Breast epithelium (tissue), 4 donors: ENCODE measurements at regions not wholly inside any gene's neighbourhood (a gene's known extent, or its start where the extent isn't known, plus 50 kb on each side); places are given as distances from the start of the nearest gene placed in this dataset.

Source experiments
- DNase-seq, 2 donors: peaks; one replicate each; pipeline ENCODE4 v3.0.0-alpha.2; 2019; ENCODE audit warnings: low spot score in 2 of 2
- H3K27ac ChIP-seq, 2 donors: fragments of 200-600 bp; sonication (generic) in 1 of 2; one replicate each; pipeline ENCODE4 v1.5.1; 2016 to 2019; ENCODE audit warnings: mild to moderate bottlenecking in 1 of 2
- H3K27me3 ChIP-seq, 2 donors: fragments of 200-600 bp; sonication (generic) in 1 of 2; one replicate each; pipeline versions ENCODE4 v1.5.1 to v1.6.0; 2017 to 2019; ENCODE audit warnings: control low read depth in 1 of 2, mild to moderate bottlenecking in 1 of 2
- H3K36me3 ChIP-seq: fragments of 200-600 bp; one replicate; pipeline ENCODE4 v1.5.1; 2019
- H3K4me1 ChIP-seq, 2 donors: fragments of 200-600 bp; sonication (generic); one replicate each; pipeline ENCODE4 v1.5.1; 2016 to 2019; ENCODE audit warnings: control low read depth in 1 of 2
- H3K4me3 ChIP-seq, 3 donors: fragments of 200-600 bp; sonication (generic); 1 replicate in 2 of 3; 2 replicates in 1 of 3; pipeline ENCODE4 v1.5.1; 2016 to 2019; ENCODE audit warnings: mild to moderate bottlenecking in 3 of 3, moderate library complexity in 2 of 3
- H3K9me3 ChIP-seq, 2 donors: fragments of 200-600 bp; sonication (generic) in 1 of 2; one replicate each; pipeline ENCODE4 v1.5.1; 2016 to 2019; ENCODE audit warnings: control low read depth in 1 of 2
- POLR2A ChIP-seq: fragments of 450-650 bp; IDR thresholded peaks from one replicate; pipeline ENCODE4 v1.6.1; 2016; ENCODE audit warnings: antibody characterized with exemption, mild to moderate bottlenecking, moderate library complexity
- POLR2AphosphoS5 ChIP-seq, 3 donors: sonication (generic); formaldehyde crosslinking; IDR thresholded peaks; one replicate each; pipeline ENCODE4 v1.6.1; 2017; ENCODE audit warnings: antibody characterized with exemption in 3 of 3
- intact Hi-C: fragments of 100-400 bp; cut with DNase I; formaldehyde crosslinking; loops from one replicate; pipeline ENCODE4 v1.15.1; 2023; ENCODE audit warnings: low total_unique reads
- TF ChIP-seq, protein P1 (sequence below), 3 donors: fragments of 450-650 bp; IDR thresholded peaks; one replicate each; pipeline ENCODE4 v1.5.1; 2016 to 2017; ENCODE audit warnings: antibody characterized with exemption in 3 of 3, mild to moderate bottlenecking in 3 of 3, moderate library complexity in 3 of 3

DNA sequence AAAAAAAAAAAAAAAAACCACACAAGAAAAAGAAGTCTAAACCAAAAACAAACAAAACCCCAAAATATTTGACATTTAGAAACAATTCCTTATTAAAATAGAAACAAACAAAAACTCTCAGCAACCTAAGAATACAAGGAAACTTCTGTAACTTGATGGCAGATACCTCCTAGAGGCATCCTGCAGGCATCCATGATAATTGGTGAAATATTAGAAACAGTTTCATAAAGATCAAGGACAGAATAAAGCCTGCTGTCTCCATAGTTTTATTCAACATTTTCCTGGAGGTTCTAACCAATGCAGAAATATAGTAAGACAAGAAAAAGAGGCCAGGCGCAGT lies 63.0 kb upstream of the TRPM1 start:
- Histone ChIP-seq H3K27ac (no peak overlapping the region), H3K36me3 (no peaks in the 10 kb centered on the region), H3K9me3 (no peaks in the 10 kb centered on the region), H3K4me1 (no peaks in the 10 kb centered on the region), H3K4me3 (no peak overlapping the region), H3K27me3 (no peaks in the 10 kb centered on the region)
- no peak for DNase-seq
- intact Hi-C loops, result no loop called here
- no peak for TF ChIP-seq POLR2A
- TF ChIP-seq, protein P1, sequence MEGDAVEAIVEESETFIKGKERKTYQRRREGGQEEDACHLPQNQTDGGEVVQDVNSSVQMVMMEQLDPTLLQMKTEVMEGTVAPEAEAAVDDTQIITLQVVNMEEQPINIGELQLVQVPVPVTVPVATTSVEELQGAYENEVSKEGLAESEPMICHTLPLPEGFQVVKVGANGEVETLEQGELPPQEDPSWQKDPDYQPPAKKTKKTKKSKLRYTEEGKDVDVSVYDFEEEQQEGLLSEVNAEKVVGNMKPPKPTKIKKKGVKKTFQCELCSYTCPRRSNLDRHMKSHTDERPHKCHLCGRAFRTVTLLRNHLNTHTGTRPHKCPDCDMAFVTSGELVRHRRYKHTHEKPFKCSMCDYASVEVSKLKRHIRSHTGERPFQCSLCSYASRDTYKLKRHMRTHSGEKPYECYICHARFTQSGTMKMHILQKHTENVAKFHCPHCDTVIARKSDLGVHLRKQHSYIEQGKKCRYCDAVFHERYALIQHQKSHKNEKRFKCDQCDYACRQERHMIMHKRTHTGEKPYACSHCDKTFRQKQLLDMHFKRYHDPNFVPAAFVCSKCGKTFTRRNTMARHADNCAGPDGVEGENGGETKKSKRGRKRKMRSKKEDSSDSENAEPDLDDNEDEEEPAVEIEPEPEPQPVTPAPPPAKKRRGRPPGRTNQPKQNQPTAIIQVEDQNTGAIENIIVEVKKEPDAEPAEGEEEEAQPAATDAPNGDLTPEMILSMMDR (IDR thresholded peaks at IDR 0.05), result no peak
- TF ChIP-seq POLR2AphosphoS5 (IDR thresholded peaks at IDR 0.05), result no peak

DNA sequence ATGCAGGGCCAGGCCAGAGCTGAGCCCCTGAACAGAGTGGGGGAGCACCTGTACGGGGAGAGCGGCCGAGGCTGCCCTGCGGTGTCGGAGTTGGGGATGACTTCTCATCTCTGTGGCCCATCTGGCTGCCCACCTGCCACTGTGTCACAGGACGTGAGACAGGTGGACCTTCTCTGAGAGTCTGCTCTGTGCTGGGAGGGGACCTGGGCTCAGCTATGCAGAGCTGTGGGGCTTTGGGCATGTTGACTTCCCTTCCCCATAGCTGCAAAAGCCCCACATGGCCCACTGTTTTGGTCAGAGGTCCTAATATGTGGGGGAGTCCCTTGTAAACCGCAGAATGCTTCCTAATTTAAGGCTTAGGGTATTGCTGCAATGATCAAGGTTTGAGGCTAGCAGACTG lies 68.0 kb upstream of the TRPM1 start:
- no peaks in the 10 kb centered on the region for H3K4me1 ChIP-seq
- TF ChIP-seq POLR2AphosphoS5 (IDR thresholded peaks at IDR 0.05), result no peak
- TF ChIP-seq, protein P1 (IDR thresholded peaks at IDR 0.05), result no peak
- no peak for TF ChIP-seq POLR2A
- no peaks in the 10 kb centered on the region for H3K27me3 ChIP-seq
- H3K9me3 ChIP-seq, result no peaks in the 10 kb centered on the region
- no peak for DNase-seq
- intact Hi-C loops, result no loop called here
- no peaks in the 10 kb centered on the region for H3K36me3 ChIP-seq
- H3K27ac ChIP-seq, result no peak overlapping the region
- H3K4me3 ChIP-seq, result no peak overlapping the region

DNA sequence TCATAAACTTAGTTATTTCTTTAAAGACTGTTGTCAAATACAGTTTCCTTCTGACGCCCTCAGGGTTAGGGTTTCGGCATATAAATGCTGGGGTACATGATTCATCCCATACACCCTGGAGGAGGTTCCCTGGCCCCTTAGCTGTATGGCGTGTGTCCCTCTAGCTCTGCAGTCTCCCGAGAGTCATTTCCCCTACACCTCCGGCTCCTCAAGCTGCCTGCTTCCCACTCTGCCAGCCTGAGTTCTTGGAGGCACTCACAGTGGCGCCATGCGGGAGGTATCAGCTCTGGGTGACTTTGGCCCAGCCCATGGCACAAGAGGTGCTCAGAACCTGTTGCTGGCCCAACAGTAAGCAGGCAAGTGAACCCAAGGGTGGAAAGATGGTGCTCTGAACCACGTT lies 70.2 kb upstream of the TRPM1 start:
- no peaks in the 10 kb centered on the region for H3K36me3 ChIP-seq
- H3K4me3 ChIP-seq, result no peak overlapping the region
- intact Hi-C loops, result no loop called here
- no peak for DNase-seq
- TF ChIP-seq, protein P1 (IDR thresholded peaks at IDR 0.05), result no peak
- TF ChIP-seq POLR2A (no peak), POLR2AphosphoS5 (IDR thresholded peaks at IDR 0.05) (no peak)
- no peaks in the 10 kb centered on the region for H3K27me3 ChIP-seq
- no peak overlapping the region for H3K27ac ChIP-seq
- H3K9me3 ChIP-seq, result no peaks in the 10 kb centered on the region
- no peaks in the 10 kb centered on the region for H3K4me1 ChIP-seq

DNA sequence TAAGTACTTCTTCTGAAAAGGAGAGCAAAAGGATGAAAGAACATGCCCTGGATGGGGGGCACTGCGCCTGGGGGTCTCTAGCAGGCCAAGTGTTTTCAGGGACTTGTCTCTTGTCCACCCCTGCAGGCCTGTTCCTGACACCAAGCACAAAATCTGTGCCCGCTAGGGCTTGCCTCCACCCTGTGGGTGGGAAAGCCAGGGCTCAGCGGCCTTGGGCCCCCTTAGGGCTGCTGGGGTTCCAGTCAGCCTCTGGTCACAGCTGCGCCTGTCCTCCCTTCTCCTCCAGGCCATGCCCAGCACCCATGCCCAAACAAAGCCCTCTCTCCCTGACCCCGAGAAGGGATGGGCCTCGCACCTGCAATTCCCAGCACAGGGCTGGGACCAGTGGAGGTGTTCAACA lies 71.1 kb upstream of the TRPM1 start:
- H3K36me3 ChIP-seq, result no peaks in the 10 kb centered on the region
- no peaks in the 10 kb centered on the region for H3K27me3 ChIP-seq
- intact Hi-C loops, result no loop called here
- no peak overlapping the region for H3K4me3 ChIP-seq
- H3K9me3 ChIP-seq, result no peaks in the 10 kb centered on the region
- no peak for TF ChIP-seq POLR2A
- TF ChIP-seq, protein P1 (IDR thresholded peaks at IDR 0.05), result no peak
- TF ChIP-seq POLR2AphosphoS5 (IDR thresholded peaks at IDR 0.05), result no peak
- no peaks in the 10 kb centered on the region for H3K4me1 ChIP-seq
- H3K27ac ChIP-seq, result no peak overlapping the region
- DNase-seq, result no peak

DNA sequence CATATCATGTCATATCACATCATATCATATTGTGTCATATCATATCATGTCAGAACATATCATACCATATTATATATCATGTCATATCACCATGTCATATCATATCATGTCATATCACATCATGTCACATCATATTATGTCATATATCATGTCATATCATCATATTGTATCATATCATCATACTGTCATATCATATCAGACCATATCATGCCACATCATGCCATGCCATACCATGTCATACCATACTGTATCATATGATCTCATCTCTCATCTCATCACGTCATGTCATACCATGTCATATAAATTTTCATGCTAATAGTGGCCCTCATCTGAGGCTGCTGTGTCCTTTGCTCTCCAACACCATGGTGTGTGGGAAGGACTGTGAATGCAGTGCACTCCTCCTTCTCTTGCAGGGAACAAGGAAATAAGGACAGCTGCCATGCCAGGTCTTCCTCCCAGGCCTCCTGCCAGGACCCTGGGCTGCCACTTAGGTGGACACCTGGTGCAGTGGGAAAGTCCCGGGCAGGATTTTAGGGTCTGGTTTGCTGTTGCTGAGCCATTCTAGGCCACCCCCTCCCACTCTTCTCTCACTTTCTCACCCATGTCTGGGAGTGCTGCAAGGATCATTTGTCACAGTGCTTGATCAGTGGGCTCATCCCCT lies 72.4 kb upstream of the TRPM1 start:
- Histone ChIP-seq H3K36me3 (no peaks in the 10 kb centered on the region), H3K9me3 (no peaks in the 10 kb centered on the region), H3K27ac (no peak overlapping the region), H3K27me3 (no peaks in the 10 kb centered on the region), H3K4me1 (no peaks in the 10 kb centered on the region), H3K4me3 (no peak overlapping the region)
- DNase-seq, result no peak
- TF ChIP-seq POLR2A, result no peak
- intact Hi-C loops, result no loop called here

DNA sequence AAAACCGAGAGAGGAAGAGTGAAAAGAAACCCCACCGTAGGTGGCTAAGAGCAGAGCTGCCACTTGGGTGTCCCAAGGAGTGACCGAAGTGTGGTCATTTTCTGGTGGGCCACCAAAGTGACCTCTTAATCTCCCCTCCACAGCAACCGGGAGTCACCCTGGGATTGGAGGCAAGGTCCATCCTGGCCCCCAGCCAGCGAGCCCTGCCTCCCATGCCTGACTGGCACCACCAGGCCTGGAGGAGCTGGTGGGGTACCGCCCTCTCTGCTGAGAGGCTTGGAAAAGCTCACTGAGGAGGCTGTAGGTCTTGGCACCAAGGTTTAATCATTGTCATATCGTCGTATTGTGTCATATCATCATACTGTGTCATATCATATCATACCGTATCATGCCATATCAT lies 74.0 kb upstream of the TRPM1 start:
- H3K4me3 ChIP-seq, result no peak overlapping the region
- DNase-seq, result no peak
- H3K4me1 ChIP-seq, result no peaks in the 10 kb centered on the region
- no peak overlapping the region for H3K27ac ChIP-seq
- no peak for TF ChIP-seq POLR2A
- TF ChIP-seq POLR2AphosphoS5 (IDR thresholded peaks at IDR 0.05), result no peak
- TF ChIP-seq, protein P1 (IDR thresholded peaks at IDR 0.05), result no peak
- intact Hi-C loops, result no loop called here
- H3K27me3 ChIP-seq, result no peaks in the 10 kb centered on the region
- no peaks in the 10 kb centered on the region for H3K36me3 ChIP-seq
- H3K9me3 ChIP-seq, result peaks cover 4 to 12% of the 10 kb centered on the region in 2 donors
